Gastrocnemius medialis (tissue), 4 donors: ENCODE measurements at regions not wholly inside any gene's neighbourhood (a gene's known extent, or its start where the extent isn't known, plus 50 kb on each side); places are given as distances from the start of the nearest gene placed in this dataset.

Experiments
- CTCF ChIP-seq, 5 experiments: fragments of 450-650 bp in 3 of 5; fragments of 200-600 bp in 2 of 5; sonication (generic) in 2 of 5; IDR thresholded peaks in 4 of 5; conservative IDR thresholded peaks in 1 of 5; 1 replicate in 4 of 5; 2 replicates in 1 of 5; pipeline ENCODE4 v1.5.1; 2016 to 2019; ENCODE audit warnings: antibody characterized with exemption in 5 of 5, mild to moderate bottlenecking in 3 of 5, moderate library complexity in 3 of 5
- POLR2A ChIP-seq, 2 donors: fragments of 450-650 bp; IDR thresholded peaks; one replicate each; pipeline ENCODE4 v1.6.1; 2017; ENCODE audit warnings: antibody characterized with exemption in 2 of 2, mild to moderate bottlenecking in 2 of 2, moderate library complexity in 2 of 2

GRCh38 chr10:10007957-10008356 lies 1009.7 kb upstream of the CELF2 start:
- TF ChIP-seq CTCF (IDR thresholded peaks at IDR 0.05 in 4 of 5, conservative IDR thresholded peaks at IDR 0.05 in 1 of 5) (no peak), POLR2A (IDR thresholded peaks at IDR 0.05) (no peak)
